ENCODE measurements at regions not wholly inside any gene's neighbourhood (a gene's known extent, or its start where the extent isn't known, plus 50 kb on each side); places are given as distances from the start of the nearest gene placed in this dataset.

DNA sequence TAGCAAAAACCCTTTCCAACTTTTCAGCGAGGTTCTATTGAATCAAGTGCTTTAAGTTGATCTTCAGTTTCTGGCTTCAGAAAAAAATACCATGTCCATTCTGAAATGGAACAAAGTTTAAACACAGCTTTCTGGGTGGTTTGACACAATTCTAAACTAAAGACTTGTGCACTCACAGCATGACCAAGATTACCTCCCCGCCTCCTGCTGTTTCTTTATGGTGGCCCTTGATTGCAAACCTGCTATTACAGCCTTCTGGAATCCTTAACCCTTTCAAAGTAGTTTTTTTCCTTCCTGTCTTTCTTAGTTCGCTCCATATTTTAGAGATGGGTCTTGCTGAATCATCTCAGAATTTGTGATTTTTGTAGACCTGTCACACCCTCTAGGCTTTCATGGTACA, 135.9 kb upstream of the FBN2 start:
- Histone ChIP-seq H3K27me3 (ENCODE audit: insufficient read depth) (no peaks in the 10 kb centered on the region; the same call in 1 of the 2 replicates), H3K4me2 (no peak overlapping the region), H3K9me3 (no peaks in the 10 kb centered on the region), H3K9me2 (no peaks in the 10 kb centered on the region), H3K27ac (ENCODE audit: low read depth in 2 of 2, low read length in 1 of 2) (no peak overlapping the region), H3K9ac (no peak overlapping the region), H3K4me1 (ENCODE audit: control insufficient read depth in 1 of 2, insufficient read depth in 2 of 2, low read depth in 1 of 2, low read length in 1 of 2) (no peaks in the 10 kb centered on the region), H3K4me3 (ENCODE audit: low read depth in 2 of 2, low read length in 1 of 2) (no peak overlapping the region), H3K36me3 (replicated peaks in 1 of 2; ENCODE audit: control insufficient read depth in 1 of 2, insufficient read depth in 2 of 2, low read length in 1 of 2) (no peaks in the 10 kb centered on the region), H4K20me1 (ENCODE audit: insufficient read depth) (no peaks in the 10 kb centered on the region), H2AFZ (ENCODE audit: low read depth) (no peak overlapping the region), H3F3A (replicated peaks; ENCODE audit: insufficient read depth) (no peaks in the 10 kb centered on the region), H3K79me2 (ENCODE audit: insufficient read depth) (no peaks in the 10 kb centered on the region)
- WGBS (ENCODE audit: low lambda C conversion rate): 4% methylated on average over 3 of the region's 3 CpGs
- no peak for DNase-seq
- ChIA-PET CTCF (interaction anchor here (0.9 to 3.2 kb wide), 8 partner anchors 9 to 472 kb away, joined by 3 to 20 read pairs (median 4); no protein-coding TSS in a partner anchor), POLR2A (no interaction called here)
- TF ChIP-seq SIN3A (IDR thresholded peaks at IDR 0.05; ENCODE audit: borderline replicate concordance, low read depth, low read length) (no peak), YY1 (IDR thresholded peaks at IDR 0.05; ENCODE audit: low read depth) (no peak), RXRA (IDR thresholded peaks at IDR 0.05; ENCODE audit: borderline replicate concordance, low read depth) (no peak), RAD21 (IDR thresholded peaks at IDR 0.05; ENCODE audit: low read length) (no peak), MXI1 (IDR thresholded peaks at IDR 0.05; ENCODE audit: low read depth, low read length) (no peak), SMC3 (IDR thresholded peaks at IDR 0.05; ENCODE audit: low read depth, low read length) (no peak), FOXM1 (IDR thresholded peaks at IDR 0.05; ENCODE audit: low read depth) (no peak), CHD2 (IDR thresholded peaks at IDR 0.05; ENCODE audit: low read length, partially characterized antibody) (no peak), NRF1 (IDR thresholded peaks at IDR 0.05; ENCODE audit: low read depth, low read length) (no peak), GATA2 (CRISPR knock-in tag; IDR thresholded peaks at IDR 0.05) (no peak), NFIC (IDR thresholded peaks at IDR 0.05; ENCODE audit: borderline replicate concordance) (no peak), TCF12 (IDR thresholded peaks at IDR 0.05) (no peak), RCOR1 (IDR thresholded peaks at IDR 0.05; ENCODE audit: low read length) (no peak), ELF1 (IDR thresholded peaks at IDR 0.05) (no peak), EP300 (IDR thresholded peaks at IDR 0.05; ENCODE audit: borderline replicate concordance in 1 of 2, low read depth in 1 of 2, low read length in 1 of 2) (no peak)
- TF ChIP-seq, protein P1, sequence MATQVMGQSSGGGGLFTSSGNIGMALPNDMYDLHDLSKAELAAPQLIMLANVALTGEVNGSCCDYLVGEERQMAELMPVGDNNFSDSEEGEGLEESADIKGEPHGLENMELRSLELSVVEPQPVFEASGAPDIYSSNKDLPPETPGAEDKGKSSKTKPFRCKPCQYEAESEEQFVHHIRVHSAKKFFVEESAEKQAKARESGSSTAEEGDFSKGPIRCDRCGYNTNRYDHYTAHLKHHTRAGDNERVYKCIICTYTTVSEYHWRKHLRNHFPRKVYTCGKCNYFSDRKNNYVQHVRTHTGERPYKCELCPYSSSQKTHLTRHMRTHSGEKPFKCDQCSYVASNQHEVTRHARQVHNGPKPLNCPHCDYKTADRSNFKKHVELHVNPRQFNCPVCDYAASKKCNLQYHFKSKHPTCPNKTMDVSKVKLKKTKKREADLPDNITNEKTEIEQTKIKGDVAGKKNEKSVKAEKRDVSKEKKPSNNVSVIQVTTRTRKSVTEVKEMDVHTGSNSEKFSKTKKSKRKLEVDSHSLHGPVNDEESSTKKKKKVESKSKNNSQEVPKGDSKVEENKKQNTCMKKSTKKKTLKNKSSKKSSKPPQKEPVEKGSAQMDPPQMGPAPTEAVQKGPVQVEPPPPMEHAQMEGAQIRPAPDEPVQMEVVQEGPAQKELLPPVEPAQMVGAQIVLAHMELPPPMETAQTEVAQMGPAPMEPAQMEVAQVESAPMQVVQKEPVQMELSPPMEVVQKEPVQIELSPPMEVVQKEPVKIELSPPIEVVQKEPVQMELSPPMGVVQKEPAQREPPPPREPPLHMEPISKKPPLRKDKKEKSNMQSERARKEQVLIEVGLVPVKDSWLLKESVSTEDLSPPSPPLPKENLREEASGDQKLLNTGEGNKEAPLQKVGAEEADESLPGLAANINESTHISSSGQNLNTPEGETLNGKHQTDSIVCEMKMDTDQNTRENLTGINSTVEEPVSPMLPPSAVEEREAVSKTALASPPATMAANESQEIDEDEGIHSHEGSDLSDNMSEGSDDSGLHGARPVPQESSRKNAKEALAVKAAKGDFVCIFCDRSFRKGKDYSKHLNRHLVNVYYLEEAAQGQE (IDR thresholded peaks at IDR 0.05; ENCODE audit: low read depth, low read length): no peak
- TF ChIP-seq, protein P2, sequence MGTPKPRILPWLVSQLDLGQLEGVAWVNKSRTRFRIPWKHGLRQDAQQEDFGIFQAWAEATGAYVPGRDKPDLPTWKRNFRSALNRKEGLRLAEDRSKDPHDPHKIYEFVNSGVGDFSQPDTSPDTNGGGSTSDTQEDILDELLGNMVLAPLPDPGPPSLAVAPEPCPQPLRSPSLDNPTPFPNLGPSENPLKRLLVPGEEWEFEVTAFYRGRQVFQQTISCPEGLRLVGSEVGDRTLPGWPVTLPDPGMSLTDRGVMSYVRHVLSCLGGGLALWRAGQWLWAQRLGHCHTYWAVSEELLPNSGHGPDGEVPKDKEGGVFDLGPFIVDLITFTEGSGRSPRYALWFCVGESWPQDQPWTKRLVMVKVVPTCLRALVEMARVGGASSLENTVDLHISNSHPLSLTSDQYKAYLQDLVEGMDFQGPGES (IDR thresholded peaks at IDR 0.05; ENCODE audit: low read depth, low read length): no peak
- TF ChIP-seq, protein P3, sequence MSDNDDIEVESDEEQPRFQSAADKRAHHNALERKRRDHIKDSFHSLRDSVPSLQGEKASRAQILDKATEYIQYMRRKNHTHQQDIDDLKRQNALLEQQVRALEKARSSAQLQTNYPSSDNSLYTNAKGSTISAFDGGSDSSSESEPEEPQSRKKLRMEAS (IDR thresholded peaks at IDR 0.05; ENCODE audit: low read depth): no peak
